Stimulated activated CD8-positive, alpha-beta memory T cell treated with anti-CD3 and anti-CD28 coated beads, Interleukin-7, amount 100 ng/mL, for 1 hour (primary cell): ENCODE measurements at regions not wholly inside any gene's neighbourhood (a gene's known extent, or its start where the extent isn't known, plus 50 kb on each side); places are given as distances from the start of the nearest gene placed in this dataset.

Experiments used
- DNase-seq, 2 donors: peaks; one replicate each; pipeline ENCODE4 v3.0.0-alpha.2; 2020; ENCODE audit warnings: low read depth in 2 of 2

- no peak for DNase-seq
These were observed 136.0 kb upstream of the AGAP1 start for GRCh38 chr2:235357881-235358280.

- no peak for DNase-seq
These were observed 134.8 kb upstream of the AGAP1 start for GRCh38 chr2:235358981-235359471.

GRCh38 chr2:235360446-235360845 lies 133.4 kb upstream of the AGAP1 start:
- no peak for DNase-seq

- no peak for DNase-seq
These were observed 128.1 kb upstream of the AGAP1 start for GRCh38 chr2:235365743-235366142.

- DNase-seq = no peak
These were observed 127.5 kb upstream of the AGAP1 start for GRCh38 chr2:235366390-235366789.

GRCh38 chr2:235366807-235367206 lies 127.0 kb upstream of the AGAP1 start:
- DNase-seq = no peak

- no peak for DNase-seq
These were observed 122.8 kb upstream of the AGAP1 start for GRCh38 chr2:235371018-235371417.

- no peak for DNase-seq
These were observed 120.7 kb upstream of the AGAP1 start for GRCh38 chr2:235373171-235373570.

- no peak for DNase-seq
These were observed 116.7 kb upstream of the AGAP1 start for GRCh38 chr2:235377176-235377575.

GRCh38 chr2:235378246-235378645 lies 115.6 kb upstream of the AGAP1 start:
- DNase-seq = no peak

GRCh38 chr2:235378944-235379343 lies 114.9 kb upstream of the AGAP1 start:
- no peak for DNase-seq

GRCh38 chr2:235381261-235381912 lies 112.5 kb upstream of the AGAP1 start:
- DNase-seq = no peak

GRCh38 chr2:235382179-235382578 lies 111.7 kb upstream of the AGAP1 start:
- DNase-seq = no peak

- DNase-seq = no peak
These were observed 111.2 kb upstream of the AGAP1 start for GRCh38 chr2:235382601-235383000.

GRCh38 chr2:235383272-235383843 lies 110.5 kb upstream of the AGAP1 start:
- no peak for DNase-seq

GRCh38 chr2:235384624-235385023 lies 109.2 kb upstream of the AGAP1 start:
- no peak for DNase-seq

- no peak for DNase-seq
These were observed 104.2 kb upstream of the AGAP1 start for GRCh38 chr2:235389626-235390025.

GRCh38 chr2:235390108-235390815 lies 103.6 kb upstream of the AGAP1 start:
- no peak for DNase-seq

GRCh38 chr2:235390816-235391194 lies 103.0 kb upstream of the AGAP1 start:
- no peak for DNase-seq

GRCh38 chr2:235391921-235392615 lies 101.8 kb upstream of the AGAP1 start:
- no peak for DNase-seq

- no peak for DNase-seq
These were observed 99.5 kb upstream of the AGAP1 start for GRCh38 chr2:235394278-235394828.
